K562 (cell line): ENCODE measurements at regions not wholly inside any gene's neighbourhood (a gene's known extent, or its start where the extent isn't known, plus 50 kb on each side); places are given as distances from the start of the nearest gene placed in this dataset.

Experiments used
- ARID1B ChIP-seq: fragments of 450-650 bp; IDR thresholded peaks from 2 replicates; pipeline ENCODE4 v1.6.1; 2016; ENCODE audit warnings: antibody characterized with exemption, mild to moderate bottlenecking, inconsistent platforms
- ATF4 ChIP-seq: fragments of 450-650 bp; formaldehyde crosslinking; IDR thresholded peaks from 2 replicates; pipeline ENCODE4 v1.4.0; 2022; ENCODE audit warnings: mild to moderate bottlenecking, moderate library complexity
- BCL6 ChIP-seq: fragments of 250-450 bp; sonication (Bioruptor Pico); IDR thresholded peaks from 2 replicates; pipeline ENCODE4 v1.4.0; 2020
- CBFA2T2 ChIP-seq: fragments of 450-650 bp; conservative IDR thresholded peaks from 2 replicates; pipeline ENCODE4 v1.6.1; 2017; ENCODE audit warnings: mild to moderate bottlenecking
- CBFA2T3 ChIP-seq: fragments of 450-650 bp; IDR thresholded peaks from 2 replicates; pipeline ENCODE4 v1.6.1; 2017
- COPS2 ChIP-seq: fragments of 450-650 bp; conservative IDR thresholded peaks from 2 replicates; pipeline ENCODE4 v1.6.1; 2016; ENCODE audit warnings: mild to moderate bottlenecking, moderate library complexity
- CREM ChIP-seq: IDR thresholded peaks from 2 replicates; pipeline ENCODE4 v1.6.1; 2014; ENCODE audit warnings: antibody characterized with exemption, low read depth
- E2F8 ChIP-seq: fragments of 450-650 bp; IDR thresholded peaks from 2 replicates; pipeline ENCODE4 v1.7.1; 2018; ENCODE audit warnings: mild to moderate bottlenecking, low read depth; ENCODE audit not compliant: partially characterized antibody
- ETV6 ChIP-seq, 3 experiments: fragments of 150-350 bp in 1 of 3; sonication (generic) in 1 of 3; formaldehyde crosslinking in 1 of 3; IDR thresholded peaks; 2 replicates each; pipeline versions ENCODE4 v1.6.1 to v1.8.0; 2014 to 2022; ENCODE audit warnings: borderline replicate concordance in 2 of 3, low read depth in 2 of 3, antibody characterized with exemption in 1 of 3, low read length in 1 of 3, mild to moderate bottlenecking in 1 of 3, missing genetic modification reagents in 1 of 3
- GATAD2B ChIP-seq: fragments of 450-650 bp; IDR thresholded peaks from 2 replicates; pipeline ENCODE4 v1.6.1; 2017; ENCODE audit warnings: mild to moderate bottlenecking, borderline replicate concordance
- PKNOX1 ChIP-seq: fragments of 450-650 bp; IDR thresholded peaks from 2 replicates; pipeline ENCODE4 v1.6.1; 2016
- POLR3A ChIP-seq: IDR thresholded peaks from 2 replicates; pipeline ENCODE4 v1.6.1; 2011; ENCODE audit warnings: borderline replicate concordance, mild to moderate bottlenecking, moderate library complexity; ENCODE audit not compliant: insufficient read length, insufficient read depth; ENCODE audit errors: extremely low read depth
- SMAD4 ChIP-seq: fragments of 250-450 bp; sonication (Bioruptor Pico); conservative IDR thresholded peaks from 2 replicates; pipeline ENCODE4 v1.8.0; 2021; ENCODE audit warnings: inconsistent platforms, mild to moderate bottlenecking, moderate library complexity
- SREBF2 ChIP-seq: sonication (generic); formaldehyde crosslinking; IDR thresholded peaks from 2 replicates; pipeline ENCODE4 v1.4.0; 2020; ENCODE audit warnings: mild to moderate bottlenecking, missing genetic modification reagents
- TBL1XR1 ChIP-seq, 2 experiments: IDR thresholded peaks; 2 replicates each; pipeline ENCODE4 v1.6.1; 2012; ENCODE audit warnings: improper control_type of control experiment in 2 of 2, low read length in 2 of 2, mild to moderate bottlenecking in 1 of 2
- THRA ChIP-seq: fragments of 450-650 bp; IDR thresholded peaks from 2 replicates; pipeline ENCODE4 v1.6.1; 2017; ENCODE audit warnings: mild to moderate bottlenecking, moderate library complexity
- ZBTB12 ChIP-seq: fragments of 250-450 bp; sonication (Bioruptor Pico); IDR thresholded peaks from 2 replicates; pipeline ENCODE4 v1.4.0; 2020
- ZNF316 ChIP-seq: fragments of 450-650 bp; IDR thresholded peaks from 2 replicates; pipeline ENCODE4 v1.6.1; 2016
- ZNF589 ChIP-seq: fragments of 200-800 bp; sonication (Bioruptor generic); IDR thresholded peaks from 2 replicates; pipeline ENCODE4 v1.6.1; 2016; ENCODE audit warnings: low read depth, missing genetic modification characterization, missing compliant biosample characterization
- ZNF764 ChIP-seq: fragments of 250-450 bp; sonication (Bioruptor Pico); IDR thresholded peaks from 2 replicates; pipeline ENCODE4 v1.4.0; 2020; ENCODE audit warnings: low read depth, mild to moderate bottlenecking, moderate library complexity
- ZSCAN29 ChIP-seq: fragments of 450-650 bp; IDR thresholded peaks from 2 replicates; pipeline ENCODE4 v1.6.1; 2017

- TF ChIP-seq CBFA2T2, result peak; percentile 75
- peak; percentile 37; the same call in 1 of the 2 replicates for TF ChIP-seq PKNOX1
- no peak for TF ChIP-seq POLR3A
- TF ChIP-seq THRA, result no peak
- TF ChIP-seq CBFA2T3, result peak; percentile 82
- TF ChIP-seq TBL1XR1 (IDR thresholded peaks at IDR 0.05; ENCODE audit: low read length in 2 of 2), result 0 out of 4 replicates have a peak, but pooled peaks of 1 of the 2 experiments have one; percentile 17
- peak; percentile 55 for TF ChIP-seq ARID1B
- no peak for TF ChIP-seq ETV6 (IDR thresholded peaks at IDR 0.05; ENCODE audit: borderline replicate concordance in 1 of 2, low read depth in 2 of 2, low read length in 1 of 2)
- TF ChIP-seq ETV6 (CRISPR knock-in tag; IDR thresholded peaks at IDR 0.05; ENCODE audit: borderline replicate concordance), result no peak
- no peak for TF ChIP-seq SMAD4 (CRISPR knock-in tag)
- no peak for TF ChIP-seq ZNF589 (CRISPR knock-in tag)
- no peak for TF ChIP-seq BCL6
- TF ChIP-seq ZNF764 (CRISPR knock-in tag), result no peak
- no peak for TF ChIP-seq COPS2
- TF ChIP-seq ATF4, result 0 out of 2 replicates have a peak, but pooled peaks have one; percentile 7
- no peak for TF ChIP-seq SREBF2 (CRISPR knock-in tag)
- TF ChIP-seq ZSCAN29, result no peak
- TF ChIP-seq E2F8, result no peak
- no peak for TF ChIP-seq GATAD2B
- TF ChIP-seq ZBTB12 (CRISPR knock-in tag), result peak; percentile 8; the same call in 1 of the 2 replicates
- TF ChIP-seq CREM, result no peak
- peak; percentile 48 for TF ChIP-seq ZNF316
Observed at GRCh38 chr3:31124373-31124772, 229.9 kb upstream of the GADL1 start (continued).
